Activated T-cell treated with anti-CD3 and anti-CD28 coated beads, Interleukin-2, amount 50 U/mL, for 72 hours (primary cell): ENCODE measurements at regions not wholly inside any gene's neighbourhood (a gene's known extent, or its start where the extent isn't known, plus 50 kb on each side); places are given as distances from the start of the nearest gene placed in this dataset.

Experiments
- ATAC-seq, 2 donors: fragments of 150-1000 bp; cut with Tn5 transposase; replicated peaks in 1 of 2; 2 replicates each; pipeline ENCODE4 v1.10.0; 2021; ENCODE audit warnings: moderate library complexity in 2 of 2, mild to moderate bottlenecking in 1 of 2
- DNase-seq, 2 donors: peaks; one replicate each; pipeline ENCODE4 v3.0.0; 2021 to 2022; ENCODE audit warnings: mixed read lengths in 1 of 2
- H3K27ac Mint-ChIP-seq: one replicate; pipeline ENCODE4 v1.8.0; 2022; ENCODE audit warnings: mild to moderate bottlenecking, moderate library complexity, mixed read lengths
- H3K27me3 Mint-ChIP-seq: one replicate; pipeline ENCODE4 v1.8.0; 2022; ENCODE audit warnings: low read depth, mixed read lengths
- H3K36me3 Mint-ChIP-seq, 2 donors: one replicate each; pipeline ENCODE4 v1.8.0; 2022; ENCODE audit warnings: mixed read lengths in 2 of 2, mild to moderate bottlenecking in 1 of 2; ENCODE audit not compliant: insufficient read depth in 2 of 2
- H3K4me1 Mint-ChIP-seq: one replicate; pipeline ENCODE4 v1.8.0; 2022; ENCODE audit warnings: low read depth, mixed read lengths
- H3K4me3 Mint-ChIP-seq, 2 donors: one replicate each; pipeline ENCODE4 v1.8.0; 2022; ENCODE audit warnings: mild to moderate bottlenecking in 2 of 2, mixed read lengths in 2 of 2, moderate library complexity in 2 of 2
- H3K9me3 Mint-ChIP-seq, 2 donors: one replicate each; pipeline ENCODE4 v1.8.0; 2022; ENCODE audit warnings: mixed read lengths in 2 of 2

GRCh38 chr1:186536273-186536890 lies 75.5 kb upstream of the PDC start:
- Mint-ChIP-seq H3K27ac (peak overlapping the region; percentile 66), H3K9me3 (peaks cover 6 to 10% of the 10 kb centered on the region in 2 donors), H3K36me3 (peaks cover 4% of the 10 kb centered on the region in 2 donors), H3K4me1 (no peaks in the 10 kb centered on the region), H3K4me3 (no peak overlapping the region), H3K27me3 (no peaks in the 10 kb centered on the region)
- DNase-seq = no peak
- no peak for ATAC-seq

DNA sequence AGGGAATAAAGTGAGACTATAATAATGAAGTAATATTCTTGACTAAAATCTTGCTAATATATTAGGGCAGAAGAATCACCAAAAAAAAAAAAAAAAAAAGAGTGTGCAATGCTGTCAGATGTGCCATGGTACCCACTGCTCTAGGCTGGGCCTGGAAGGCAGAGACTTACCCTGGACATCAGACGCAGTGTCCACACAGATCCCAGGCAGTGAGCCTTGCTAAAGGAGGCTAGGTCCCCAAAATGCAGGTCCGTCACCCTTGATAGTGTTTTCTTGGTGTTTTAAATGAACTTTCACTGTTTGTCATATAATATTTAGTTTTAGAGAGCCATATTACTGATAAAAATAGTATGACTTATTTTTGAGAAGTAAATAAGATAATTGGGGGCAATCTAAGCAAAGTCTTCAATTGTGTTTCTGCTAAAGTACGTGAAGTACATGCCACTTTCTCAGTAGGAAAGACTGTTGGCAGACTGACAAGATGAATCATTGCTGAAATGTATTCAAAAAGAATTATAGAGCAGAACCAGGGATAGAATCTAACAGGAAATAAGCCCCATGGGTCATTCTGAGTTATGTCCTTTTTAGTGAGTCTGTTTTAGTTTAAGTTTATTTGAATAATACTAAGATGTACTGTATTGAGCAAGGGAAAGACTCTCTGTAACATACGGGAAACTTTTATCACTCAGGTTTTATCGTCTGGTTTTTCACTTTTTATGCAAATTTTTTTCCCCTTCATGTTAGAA lies 74.6 kb upstream of the PDC start:
- peaks cover 4% of the 10 kb centered on the region in 2 donors for H3K36me3 Mint-ChIP-seq
- H3K27me3 Mint-ChIP-seq = no peaks in the 10 kb centered on the region
- DNase-seq = no peak
- H3K9me3 Mint-ChIP-seq = peaks cover 6 to 8% of the 10 kb centered on the region in 2 donors
- no peak overlapping the region for H3K27ac Mint-ChIP-seq
- no peaks in the 10 kb centered on the region for H3K4me1 Mint-ChIP-seq
- no peak overlapping the region for H3K4me3 Mint-ChIP-seq
- no peak for ATAC-seq

- Mint-ChIP-seq H3K4me1 (no peaks in the 10 kb centered on the region), H3K4me3 (no peak overlapping the region), H3K27ac (no peak overlapping the region), H3K9me3 (peaks cover 0 to 2% of the 10 kb centered on the region in 2 donors), H3K36me3 (no peaks in the 10 kb centered on the region), H3K27me3 (no peaks in the 10 kb centered on the region)
- ATAC-seq (no peak), DNase-seq (no peak)
Observed at GRCh38 chr1:186534401-186534800, 73.5 kb upstream of the PDC start.

- H3K27me3 Mint-ChIP-seq = no peaks in the 10 kb centered on the region
- ATAC-seq (no peak), DNase-seq (no peak)
- H3K9me3 Mint-ChIP-seq = peaks cover 0 to 2% of the 10 kb centered on the region in 2 donors
- H3K4me1 Mint-ChIP-seq = no peaks in the 10 kb centered on the region
- no peak overlapping the region for H3K4me3 Mint-ChIP-seq
- H3K36me3 Mint-ChIP-seq = no peaks in the 10 kb centered on the region
- H3K27ac Mint-ChIP-seq = no peak overlapping the region
Observed at GRCh38 chr1:186532466-186532865, 71.6 kb upstream of the PDC start.

DNA sequence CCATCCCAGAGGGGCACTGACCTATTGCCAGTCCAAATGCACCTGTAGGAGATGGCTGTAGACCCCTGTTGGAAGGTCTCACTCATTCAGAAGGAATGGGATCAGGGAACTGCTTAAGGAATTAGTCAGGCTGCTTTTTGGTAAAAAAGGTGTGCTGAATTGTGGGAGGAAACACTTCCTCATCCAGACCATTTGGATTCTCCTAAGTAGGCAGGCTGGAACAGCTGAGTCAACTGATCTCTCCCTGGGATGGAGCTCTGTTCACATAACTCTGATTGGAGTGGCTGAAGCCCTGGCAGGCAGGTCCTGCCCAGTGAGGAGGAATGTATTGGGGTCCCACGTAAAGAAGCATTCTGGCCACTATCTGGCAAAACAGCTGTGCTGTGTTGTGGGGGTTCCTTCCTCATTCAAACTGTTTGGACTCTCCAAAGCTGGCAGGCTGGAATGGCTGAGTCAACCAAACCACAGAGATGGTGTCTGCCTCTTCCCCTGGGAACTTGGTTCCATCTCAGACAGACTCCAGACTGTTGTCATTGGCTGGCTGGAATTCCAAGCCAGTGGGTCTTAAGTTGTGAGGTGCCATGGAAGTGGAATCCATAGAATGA lies 70.7 kb upstream of the PDC start:
- Mint-ChIP-seq H3K36me3 (no peaks in the 10 kb centered on the region), H3K9me3 (peaks cover 0 to 2% of the 10 kb centered on the region in 2 donors), H3K27ac (no peak overlapping the region), H3K4me1 (no peaks in the 10 kb centered on the region), H3K27me3 (no peaks in the 10 kb centered on the region), H3K4me3 (no peak overlapping the region)
- ATAC-seq (no peak), DNase-seq (no peak)

- Mint-ChIP-seq H3K27ac (no peak overlapping the region), H3K27me3 (no peaks in the 10 kb centered on the region), H3K4me1 (no peaks in the 10 kb centered on the region), H3K36me3 (peaks cover 2 to 3% of the 10 kb centered on the region in 2 donors), H3K9me3 (peaks cover 4 to 6% of the 10 kb centered on the region in 2 donors), H3K4me3 (no peak overlapping the region)
- no peak for DNase-seq
- no peak for ATAC-seq
Observed at GRCh38 chr1:186530109-186530508, 69.2 kb upstream of the PDC start.

GRCh38 chr1:186519982-186520381 lies 59.1 kb upstream of the PDC start:
- Mint-ChIP-seq H3K36me3 (peaks cover 0 to 4% of the 10 kb centered on the region in 2 donors), H3K4me3 (no peak overlapping the region), H3K4me1 (no peaks in the 10 kb centered on the region), H3K27ac (no peak overlapping the region), H3K27me3 (no peaks in the 10 kb centered on the region), H3K9me3 (peaks cover 8 to 14% of the 10 kb centered on the region in 2 donors)
- ATAC-seq = no peak
- DNase-seq = no peak

GRCh38 chr1:186518822-186519381 lies 58.0 kb upstream of the PDC start:
- Mint-ChIP-seq H3K9me3 (peaks cover 4 to 10% of the 10 kb centered on the region in 2 donors), H3K36me3 (peaks cover 0 to 4% of the 10 kb centered on the region in 2 donors), H3K4me1 (no peaks in the 10 kb centered on the region), H3K4me3 (no peak overlapping the region), H3K27me3 (no peaks in the 10 kb centered on the region), H3K27ac (no peak overlapping the region)
- no peak for ATAC-seq
- no peak for DNase-seq

GRCh38 chr1:186518395-186518794 lies 57.5 kb upstream of the PDC start:
- H3K27ac Mint-ChIP-seq = no peak overlapping the region

GRCh38 chr1:186514367-186514766 lies 53.5 kb upstream of the PDC start:
- Mint-ChIP-seq H3K27ac (no peak overlapping the region), H3K27me3 (no peaks in the 10 kb centered on the region), H3K9me3 (peaks cover 5 to 6% of the 10 kb centered on the region in 2 donors), H3K4me3 (no peak overlapping the region), H3K36me3 (peaks cover 3 to 4% of the 10 kb centered on the region in 2 donors), H3K4me1 (peaks cover 5% of the 10 kb centered on the region)
- DNase-seq = no peak
- no peak for ATAC-seq

More at GRCh38 chr1:186518395-186518794, 57.5 kb upstream of the PDC start:
- DNase-seq (no peak), ATAC-seq (no peak)
- Mint-ChIP-seq H3K27me3 (no peaks in the 10 kb centered on the region), H3K4me1 (no peaks in the 10 kb centered on the region), H3K36me3 (peaks cover 0 to 4% of the 10 kb centered on the region in 2 donors), H3K9me3 (peaks cover 4 to 10% of the 10 kb centered on the region in 2 donors), H3K4me3 (no peak overlapping the region)

GRCh38 chr1:186513526-186513925 lies 52.6 kb upstream of the PDC start:
- DNase-seq = no peak
- H3K4me1 Mint-ChIP-seq = peaks cover 5% of the 10 kb centered on the region

GRCh38 chr1:186512698-186513457 lies 52.0 kb upstream of the PDC start:
- no peak for ATAC-seq
- H3K27ac Mint-ChIP-seq = no peak overlapping the region

More at GRCh38 chr1:186513526-186513925, 52.6 kb upstream of the PDC start:
- ATAC-seq = no peak
- no peak overlapping the region for H3K27ac Mint-ChIP-seq
- H3K4me3 Mint-ChIP-seq = no peak overlapping the region
- H3K36me3 Mint-ChIP-seq = peaks cover 4% of the 10 kb centered on the region in 2 donors
- H3K9me3 Mint-ChIP-seq = peaks cover 6 to 8% of the 10 kb centered on the region in 2 donors
- no peaks in the 10 kb centered on the region for H3K27me3 Mint-ChIP-seq

More at GRCh38 chr1:186512698-186513457, 52.0 kb upstream of the PDC start:
- peaks cover 8 to 10% of the 10 kb centered on the region in 2 donors for H3K9me3 Mint-ChIP-seq
- no peak overlapping the region for H3K4me3 Mint-ChIP-seq
- no peak for DNase-seq
- H3K27me3 Mint-ChIP-seq = no peaks in the 10 kb centered on the region
- H3K36me3 Mint-ChIP-seq = peaks cover 4% of the 10 kb centered on the region in 2 donors
- H3K4me1 Mint-ChIP-seq = peaks cover 5% of the 10 kb centered on the region
